HG02870 (cell line): ENCODE measurements at regions not wholly inside any gene's neighbourhood (a gene's known extent, or its start where the extent isn't known, plus 50 kb on each side); places are given as distances from the start of the nearest gene placed in this dataset.

Experiments used
- ATAC-seq: cut with Tn5 transposase; IDR thresholded peaks from one replicate; pipeline ENCODE4 v1.9.1; 2021; ENCODE audit warnings: mild to moderate bottlenecking, moderate library complexity; ENCODE audit not compliant: unreplicated experiment

GRCh38 chr2:120620025-120620793 lies 115.5 kb upstream of the GLI2 start:
- no peak for ATAC-seq

DNA sequence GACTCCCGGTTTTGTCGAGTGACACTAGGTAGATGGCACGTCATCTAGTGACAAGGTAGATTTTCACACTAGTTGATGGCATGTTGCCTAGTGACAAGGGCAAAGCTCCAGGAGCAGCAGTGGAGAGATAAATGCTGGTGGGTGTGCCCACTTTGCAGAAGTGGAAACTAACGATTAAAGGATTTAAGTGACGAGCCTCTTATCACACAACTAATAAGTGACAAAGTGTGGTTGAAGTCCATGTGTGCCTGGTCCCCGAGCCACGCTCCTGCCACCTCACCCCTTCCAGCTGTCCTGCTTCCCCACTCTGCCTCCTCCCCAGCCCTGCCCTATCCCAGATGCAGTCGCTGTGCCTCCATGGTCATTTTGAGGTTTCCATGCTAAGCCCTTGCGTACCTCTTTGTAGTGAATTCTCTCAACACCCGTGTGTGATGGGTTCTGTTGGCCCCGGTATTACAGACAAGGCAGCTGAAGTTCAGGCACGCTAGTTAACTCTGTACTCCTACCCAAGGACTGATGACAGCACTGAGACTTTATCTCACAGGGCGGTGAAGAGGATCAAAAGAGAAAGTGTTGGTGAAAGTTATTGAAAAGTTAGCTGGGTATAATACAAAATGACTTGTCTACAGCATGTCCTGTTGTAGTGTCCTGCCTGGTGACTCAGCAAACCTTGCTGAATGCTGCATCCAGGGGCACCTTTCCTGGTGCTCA lies 113.4 kb upstream of the GLI2 start:
- ATAC-seq, result no peak

GRCh38 chr2:120622886-120623753 lies 112.5 kb upstream of the GLI2 start:
- no peak for ATAC-seq

DNA sequence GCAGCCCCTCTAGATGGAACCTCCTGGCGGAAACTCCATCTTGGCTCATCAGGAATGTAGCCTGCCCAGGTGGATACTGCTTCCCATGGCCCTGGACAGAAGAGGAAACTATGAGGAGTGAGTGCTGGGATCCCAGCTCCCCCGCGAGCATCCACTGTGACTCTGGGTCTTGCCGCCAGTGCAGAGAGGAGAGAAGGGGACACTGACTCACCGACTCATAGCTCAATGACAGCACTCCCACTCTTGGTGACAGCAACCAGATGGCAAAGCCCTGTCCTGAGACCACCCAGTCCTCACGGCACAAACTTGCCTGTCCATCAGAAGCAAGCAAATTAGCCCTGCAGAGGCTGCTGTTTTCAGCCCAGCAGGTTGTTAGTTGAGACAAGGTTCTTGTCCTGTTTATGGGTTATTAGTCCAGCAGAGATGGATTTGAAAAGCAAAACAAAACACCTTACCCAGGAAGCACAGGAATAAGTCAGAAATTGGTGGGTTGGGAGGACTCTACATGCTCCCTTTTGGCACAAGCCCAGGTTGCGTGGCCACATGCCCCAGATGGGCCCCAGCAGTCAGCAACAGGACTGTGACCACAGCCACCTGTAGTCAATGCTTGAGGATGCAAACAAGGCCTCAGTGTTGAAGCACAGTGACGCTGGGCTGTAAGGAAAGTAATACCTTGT lies 111.5 kb upstream of the GLI2 start:
- no peak for ATAC-seq

GRCh38 chr2:120624738-120625446 lies 110.8 kb upstream of the GLI2 start:
- no peak for ATAC-seq

DNA sequence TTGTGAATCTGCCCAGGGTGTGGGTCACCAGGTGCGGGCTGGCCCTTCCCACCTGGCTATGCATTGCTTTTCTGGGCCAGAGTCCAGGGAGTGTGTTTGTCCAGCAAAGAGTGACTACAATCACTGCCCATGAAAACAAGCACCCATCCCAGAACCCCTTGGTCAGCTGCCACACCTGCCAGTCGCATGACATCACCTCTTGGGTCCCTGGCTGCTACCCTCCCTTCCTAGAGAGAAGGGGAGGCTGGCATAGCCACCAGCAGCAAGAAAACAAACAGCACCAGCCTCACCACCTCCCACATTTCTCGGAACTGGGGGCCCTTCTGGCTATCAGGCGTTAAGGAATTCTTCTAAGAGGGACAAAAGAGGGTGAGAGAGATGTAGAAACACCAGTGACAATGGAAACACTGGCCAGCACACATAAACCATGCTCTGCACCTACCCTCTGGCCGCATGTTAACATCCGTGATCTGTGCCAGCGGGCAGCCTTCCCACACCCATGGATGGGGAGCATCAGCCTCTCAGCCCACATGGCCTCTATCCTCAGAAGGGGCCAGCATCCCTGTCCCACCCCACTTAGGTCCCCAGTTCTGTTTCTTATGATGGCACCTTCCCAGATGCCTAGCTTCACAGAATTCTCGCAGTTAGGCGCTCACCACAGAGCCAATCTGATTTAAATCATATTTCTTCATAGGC lies 109.7 kb upstream of the GLI2 start:
- ATAC-seq, result no peak

- ATAC-seq, result no peak
These were observed 109.1 kb upstream of the GLI2 start for GRCh38 chr2:120626566-120626965.

DNA sequence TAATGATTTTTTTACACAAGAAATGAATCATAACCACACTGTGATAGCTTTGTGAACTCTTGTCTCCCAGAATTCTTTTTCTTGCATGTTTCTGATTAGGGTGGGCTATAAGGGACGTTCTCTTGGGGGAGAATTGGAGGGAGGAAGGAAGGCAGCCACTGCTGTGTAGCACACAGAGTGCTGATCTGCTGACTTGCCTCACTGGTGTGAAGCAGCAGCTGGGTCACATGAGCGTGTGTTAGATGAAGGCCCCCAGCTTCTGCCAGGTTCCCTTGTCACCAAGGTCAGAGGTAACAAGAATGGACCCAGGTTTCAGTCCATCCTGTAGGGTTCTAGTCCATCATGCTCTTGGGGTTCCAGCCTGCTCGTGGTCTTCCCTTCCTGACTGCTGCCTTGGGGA lies 107.4 kb upstream of the GLI2 start:
- no peak for ATAC-seq

DNA sequence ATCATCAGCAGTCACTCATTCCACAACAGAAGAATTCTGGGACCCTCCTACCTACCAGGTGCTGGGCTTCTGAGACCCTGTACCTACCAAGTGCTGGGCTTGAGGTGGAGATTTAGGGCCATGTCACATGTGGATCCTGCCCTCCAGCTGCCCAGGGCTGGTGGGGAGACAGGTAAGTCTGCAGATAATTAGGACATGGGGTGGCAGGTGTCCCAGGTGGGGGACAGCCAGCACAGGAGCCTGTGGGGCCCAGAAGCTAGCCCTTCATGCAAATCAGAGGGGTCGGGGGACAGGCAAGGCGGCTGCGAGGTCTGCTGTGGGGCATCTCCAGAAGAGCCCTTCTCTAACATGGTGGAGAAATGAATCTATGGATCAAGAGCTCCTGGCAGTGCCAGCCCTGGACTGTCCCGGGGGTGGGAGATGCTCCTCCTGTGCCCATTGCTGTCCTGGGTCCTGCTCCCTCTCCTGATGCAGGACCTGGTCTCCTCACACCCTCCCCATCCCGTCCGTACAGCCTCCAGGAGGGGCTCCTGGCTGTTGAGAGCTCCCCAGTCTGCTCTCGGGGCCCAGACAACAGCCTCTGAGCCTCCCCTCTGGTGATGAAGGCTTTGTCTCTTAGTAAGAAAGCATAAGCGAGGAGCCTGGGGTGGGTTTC lies 106.3 kb upstream of the GLI2 start:
- ATAC-seq, result no peak

- no peak for ATAC-seq
These were observed 105.5 kb upstream of the GLI2 start for GRCh38 chr2:120630031-120630701.

DNA sequence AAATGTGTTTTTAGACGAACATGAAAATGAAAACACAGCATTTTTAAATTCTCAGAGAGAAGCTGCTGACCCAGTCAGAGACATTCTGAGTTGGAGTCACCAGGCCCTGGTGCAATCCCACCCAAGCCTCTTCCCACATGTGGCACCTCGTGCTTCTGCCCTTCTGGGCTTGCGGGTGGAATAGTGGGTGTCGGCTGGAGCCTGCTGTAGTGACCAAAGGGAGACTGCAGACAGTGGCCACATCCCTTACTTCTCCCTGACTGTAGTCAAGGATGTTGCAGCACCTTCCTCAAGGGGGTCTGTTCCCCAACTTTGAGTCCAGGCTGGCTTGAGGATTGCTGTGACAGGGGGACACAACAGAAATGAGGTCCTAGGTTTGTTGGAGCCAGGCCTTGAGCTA lies 104.4 kb upstream of the GLI2 start:
- ATAC-seq, result no peak

GRCh38 chr2:120631724-120632123 lies 103.9 kb upstream of the GLI2 start:
- no peak for ATAC-seq

- no peak for ATAC-seq
These were observed 102.6 kb upstream of the GLI2 start for GRCh38 chr2:120632796-120633646.

DNA sequence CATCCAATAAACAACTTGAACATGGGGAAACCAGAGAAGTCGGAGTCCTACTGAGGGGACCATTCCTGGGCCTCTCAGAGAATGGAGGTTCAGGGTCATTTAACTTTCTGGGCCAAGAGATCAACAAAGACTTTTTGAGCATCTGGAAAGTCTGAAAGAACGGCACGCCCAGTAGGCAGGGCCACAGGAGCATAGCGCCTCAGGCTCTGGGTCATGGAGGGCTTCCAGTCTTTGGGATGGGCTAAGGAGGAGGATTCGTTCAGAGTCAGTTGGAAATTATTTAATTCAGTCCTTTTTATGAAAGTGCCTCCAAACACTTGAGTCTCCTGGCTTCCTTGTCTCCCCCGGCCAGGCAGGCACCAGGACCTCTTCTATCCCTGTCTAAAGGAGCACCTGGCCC lies 101.1 kb upstream of the GLI2 start:
- no peak for ATAC-seq

GRCh38 chr2:120635146-120635545 lies 100.5 kb upstream of the GLI2 start:
- no peak for ATAC-seq

DNA sequence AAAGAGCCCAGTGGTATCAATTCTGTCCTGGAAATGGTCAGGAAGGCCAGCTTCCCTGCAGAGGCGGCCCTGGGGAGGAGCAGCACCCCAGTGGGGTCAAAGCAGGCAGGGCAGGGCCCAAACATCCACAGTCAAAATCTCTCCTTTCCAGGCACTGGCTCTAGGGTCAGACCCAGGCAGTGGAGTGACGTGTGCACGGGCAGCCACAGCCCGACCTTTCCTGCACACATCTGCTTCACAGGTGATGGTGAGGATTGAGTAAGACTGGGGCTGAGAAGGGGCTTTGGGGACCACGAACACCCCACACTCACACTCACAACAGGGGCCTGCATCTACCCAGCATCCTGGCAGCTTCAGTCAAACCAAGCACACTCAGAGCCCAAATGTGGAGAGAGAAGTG lies 97.8 kb upstream of the GLI2 start:
- no peak for ATAC-seq

DNA sequence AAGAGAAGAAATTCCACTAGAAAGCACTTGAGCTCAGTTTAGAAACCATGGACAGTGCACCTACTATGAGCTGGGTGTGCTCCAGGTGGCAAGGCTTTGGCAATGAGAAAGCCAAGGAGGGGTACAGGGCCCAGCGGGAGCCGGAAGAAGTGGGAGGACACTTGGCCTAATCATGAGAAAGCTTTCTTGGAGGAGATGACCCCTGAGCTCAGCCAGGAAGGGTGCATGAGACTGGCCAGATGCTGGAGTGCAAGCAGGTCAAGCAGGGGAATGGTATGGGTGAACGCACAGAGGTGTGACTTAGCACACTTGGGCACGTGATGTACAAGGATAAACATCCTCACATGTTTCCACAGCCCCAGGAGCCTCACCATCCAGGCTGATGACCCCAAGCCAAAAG lies 97.2 kb upstream of the GLI2 start:
- ATAC-seq, result no peak

GRCh38 chr2:120641366-120641771 lies 94.3 kb upstream of the GLI2 start:
- no peak for ATAC-seq
